ENCODE measurements at regions not wholly inside any gene's neighbourhood (a gene's known extent, or its start where the extent isn't known, plus 50 kb on each side); places are given as distances from the start of the nearest gene placed in this dataset.

GRCh38 chrX:38886112-38886511 lies 84.9 kb downstream of the MID1IP1 start:
- no peak for TF ChIP-seq CTCF (IDR thresholded peaks at IDR 0.05; ENCODE audit: insufficient read depth, missing control alignments)
- DNase-seq (ENCODE audit: insufficient read length, low spot score) (no peak), FAIRE-seq (no peak)

DNA sequence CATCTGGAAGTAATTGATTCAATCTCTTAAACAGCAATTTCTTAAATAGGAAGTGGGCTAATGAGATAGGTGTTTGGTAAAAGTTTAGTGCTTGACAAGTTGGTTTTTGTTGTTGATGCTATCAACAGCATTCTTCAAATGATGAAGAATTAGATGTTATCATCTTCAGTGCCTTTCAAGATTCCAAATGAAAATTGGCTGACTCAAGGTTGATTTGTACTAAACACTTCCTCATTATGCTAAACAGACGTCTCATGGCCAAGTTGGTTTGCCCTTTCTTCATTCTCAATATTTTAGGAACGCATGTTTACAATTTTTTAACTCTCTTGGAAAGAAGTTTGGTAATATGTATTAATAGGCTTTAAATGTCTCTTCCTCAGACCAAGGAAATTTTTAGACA lies 86.0 kb downstream of the MID1IP1 start:
- DNase-seq (ENCODE audit: insufficient read length, low spot score): no peak
- no peak for FAIRE-seq
- no peak for TF ChIP-seq CTCF (IDR thresholded peaks at IDR 0.05; ENCODE audit: insufficient read depth, missing control alignments)

DNA sequence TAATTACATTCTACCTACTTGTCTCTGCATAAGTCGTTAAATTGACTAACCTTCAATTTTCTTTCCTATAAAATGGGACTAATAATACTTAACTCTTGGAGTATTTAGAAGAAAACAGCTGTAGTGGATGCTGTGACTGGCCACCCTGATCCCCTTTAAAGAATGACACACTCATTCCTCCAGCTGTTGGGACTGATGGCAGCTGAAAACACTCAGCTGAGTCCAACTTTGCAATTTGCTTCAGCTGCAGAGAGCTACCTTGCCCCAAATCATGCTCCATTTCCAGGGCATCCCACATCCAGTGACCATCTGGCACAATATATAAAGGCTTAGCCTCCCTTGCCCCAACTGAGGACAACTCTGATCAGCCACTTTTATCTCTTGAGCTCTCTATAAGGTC lies 89.1 kb downstream of the MID1IP1 start:
- DNase-seq (ENCODE audit: insufficient read length, low spot score) (no peak), FAIRE-seq (no peak)
- no peak for TF ChIP-seq CTCF (IDR thresholded peaks at IDR 0.05; ENCODE audit: insufficient read depth, missing control alignments)

- FAIRE-seq: no peak
- TF ChIP-seq CTCF (IDR thresholded peaks at IDR 0.05; ENCODE audit: insufficient read depth, missing control alignments): no peak
- DNase-seq (ENCODE audit: insufficient read length, low spot score): no peak
Measured at GRCh38 chrX:38890963-38891362, 89.7 kb downstream of the MID1IP1 start.

GRCh38 chrX:38891641-38892413 lies 90.6 kb downstream of the MID1IP1 start:
- DNase-seq (ENCODE audit: insufficient read length, low spot score) (no peak), FAIRE-seq (no peak)
- no peak for TF ChIP-seq CTCF (IDR thresholded peaks at IDR 0.05; ENCODE audit: insufficient read depth, missing control alignments)

GRCh38 chrX:38893441-38893840 lies 92.2 kb downstream of the MID1IP1 start:
- FAIRE-seq (no peak), DNase-seq (ENCODE audit: insufficient read length, low spot score) (no peak)
- TF ChIP-seq CTCF (IDR thresholded peaks at IDR 0.05; ENCODE audit: insufficient read depth, missing control alignments): no peak

- TF ChIP-seq CTCF (IDR thresholded peaks at IDR 0.05; ENCODE audit: insufficient read depth, missing control alignments): no peak
- no peak for FAIRE-seq
- no peak for DNase-seq (ENCODE audit: insufficient read length, low spot score)
Measured at GRCh38 chrX:38895775-38896174, 94.5 kb downstream of the MID1IP1 start.
